GM12892 (cell line): ENCODE measurements at regions not wholly inside any gene's neighbourhood (a gene's known extent, or its start where the extent isn't known, plus 50 kb on each side); places are given as distances from the start of the nearest gene placed in this dataset.
"Not testable (repeated sequence)": the region's sequence is repeated elsewhere in the genome, so short reads cannot be mapped to it uniquely, and the experiment has no call there.

Experiments
- DNase-seq: peaks from one replicate; pipeline ENCODE4 v3.0.0; 2011; ENCODE audit not compliant: insufficient read length
- FAIRE-seq: peaks from 2 replicates; lab custom pipeline; 2011; peaks lifted over from hg19 to GRCh38; lab: Jason Lieb, UNC
- POLR2A ChIP-seq: IDR thresholded peaks from 2 replicates; pipeline ENCODE4 v1.6.1; 2011; ENCODE audit warnings: low read depth, low read length, control low read depth
- POLR2AphosphoS5 ChIP-seq: IDR thresholded peaks from 2 replicates; pipeline ENCODE4 v1.6.1; 2011; ENCODE audit warnings: low read depth, low read length, control low read depth
- TAF1 ChIP-seq: IDR thresholded peaks from 2 replicates; pipeline ENCODE4 v1.6.1; 2011; ENCODE audit warnings: low read depth, mild to moderate bottlenecking, control low read depth, low read length, borderline replicate concordance

DNA sequence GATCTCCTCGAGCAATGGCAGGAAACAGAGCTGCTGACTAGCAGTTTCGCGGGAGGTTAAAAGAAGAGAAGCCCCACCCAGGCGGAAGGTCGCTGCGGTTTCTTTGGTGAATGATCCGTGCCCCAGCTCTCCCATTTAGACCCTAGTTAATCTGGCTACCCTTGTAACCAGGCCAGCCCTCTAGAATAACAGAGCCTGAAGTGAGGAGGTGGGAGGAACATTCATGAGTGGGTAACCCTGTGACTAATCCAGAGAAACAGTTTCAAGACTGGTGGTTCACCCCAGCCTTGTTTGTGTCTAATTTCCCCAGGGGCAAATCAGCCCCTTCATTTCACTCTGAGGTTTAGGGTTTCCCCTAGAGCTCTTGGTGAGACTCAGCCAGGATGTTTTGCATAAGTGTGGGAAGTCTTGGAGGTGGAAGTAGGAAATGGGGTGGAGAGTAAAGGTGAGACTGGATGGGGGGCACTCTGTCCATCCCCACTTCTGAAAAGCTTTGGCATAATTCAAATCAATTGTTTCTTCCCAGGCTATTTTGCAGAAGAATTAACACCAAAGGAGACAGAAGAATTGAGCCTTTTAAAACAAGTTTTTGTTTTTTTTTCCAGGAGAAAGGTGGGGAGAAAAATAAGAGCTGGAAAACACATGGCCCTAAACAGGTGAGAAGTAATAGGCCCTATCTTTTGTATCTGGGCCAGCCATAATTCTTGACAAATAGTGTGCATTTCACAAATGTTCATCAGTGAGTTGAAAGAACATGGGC, 303.1 kb downstream of the RPLP1 start:
- FAIRE-seq (peak; percentile 97), DNase-seq (peak; percentile 45)
- TF ChIP-seq TAF1 (no peak), POLR2A (no peak), POLR2AphosphoS5 (peak; percentile 39; the same call in 1 of the 2 replicates)

DNA sequence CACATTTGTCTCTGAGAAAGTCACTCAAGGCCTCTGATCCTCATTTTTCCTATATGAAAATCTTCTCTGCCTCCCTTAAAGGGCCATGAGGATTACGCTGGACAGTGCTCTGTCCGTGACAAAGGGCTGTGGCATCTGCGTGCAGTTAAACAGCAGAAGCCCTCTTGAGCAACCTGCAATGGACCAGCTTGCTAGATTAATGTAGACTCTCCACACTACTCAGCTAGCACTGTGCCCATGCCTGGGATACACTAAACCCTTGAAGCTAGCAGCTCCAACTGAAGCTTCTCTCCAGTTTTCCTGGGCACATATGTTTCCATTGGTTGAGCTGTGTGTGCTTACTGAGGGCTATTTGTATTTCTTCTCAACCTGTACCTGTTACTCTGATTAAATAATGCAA, 303.8 kb downstream of the RPLP1 start:
- DNase-seq (no peak), FAIRE-seq (no peak)
- no peak for TF ChIP-seq TAF1
- TF ChIP-seq POLR2A = no peak
- TF ChIP-seq POLR2AphosphoS5 = no peak

DNA sequence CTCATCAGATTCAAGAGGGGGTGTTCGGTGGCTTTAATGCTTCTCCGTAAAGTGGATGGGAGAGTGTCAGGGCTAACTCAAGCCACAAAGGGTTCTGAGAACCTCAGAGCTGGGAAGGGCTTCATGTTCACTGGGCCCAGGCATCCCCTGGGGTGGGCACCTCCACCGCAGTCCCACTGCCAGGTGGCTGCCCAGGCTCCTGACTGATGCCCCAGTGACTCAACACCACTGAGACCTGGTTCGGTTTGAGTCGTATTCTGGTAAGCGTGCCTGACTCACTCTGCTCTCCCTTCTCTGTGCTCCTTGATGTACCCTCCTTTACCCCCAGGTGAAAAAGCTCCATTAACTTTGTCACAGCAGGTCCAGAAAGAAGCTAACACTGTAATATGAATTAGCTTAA, 304.6 kb downstream of the RPLP1 start:
- TF ChIP-seq POLR2A (no peak), TAF1 (no peak), POLR2AphosphoS5 (no peak)
- FAIRE-seq = no peak
- no peak for DNase-seq

DNA sequence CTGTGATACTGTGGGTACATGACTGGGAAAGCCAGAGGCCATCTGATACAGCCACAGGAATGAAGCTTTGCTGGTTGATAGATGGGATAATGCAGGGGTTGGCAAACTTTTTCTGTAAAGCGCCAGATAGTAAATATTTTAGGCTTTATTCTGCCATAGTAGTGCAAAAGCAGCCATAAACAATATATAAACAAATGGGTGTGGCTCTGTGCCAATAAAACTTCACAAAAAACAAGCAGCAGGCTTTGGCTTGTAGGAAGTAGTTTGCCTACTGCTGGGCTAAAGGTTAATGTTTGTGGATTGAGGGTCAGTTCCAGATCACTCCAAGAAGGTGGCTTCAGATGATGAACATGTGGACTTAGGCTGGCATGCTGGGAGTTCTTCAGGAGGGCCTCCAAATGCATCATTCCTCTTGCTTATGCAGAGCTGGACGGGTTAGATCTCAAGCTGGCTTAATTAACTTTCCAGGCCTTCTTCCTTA, 305.7 kb downstream of the RPLP1 start:
- no peak for TF ChIP-seq TAF1
- no peak for TF ChIP-seq POLR2AphosphoS5
- no peak for TF ChIP-seq POLR2A
- FAIRE-seq (no peak), DNase-seq (no peak)

DNA sequence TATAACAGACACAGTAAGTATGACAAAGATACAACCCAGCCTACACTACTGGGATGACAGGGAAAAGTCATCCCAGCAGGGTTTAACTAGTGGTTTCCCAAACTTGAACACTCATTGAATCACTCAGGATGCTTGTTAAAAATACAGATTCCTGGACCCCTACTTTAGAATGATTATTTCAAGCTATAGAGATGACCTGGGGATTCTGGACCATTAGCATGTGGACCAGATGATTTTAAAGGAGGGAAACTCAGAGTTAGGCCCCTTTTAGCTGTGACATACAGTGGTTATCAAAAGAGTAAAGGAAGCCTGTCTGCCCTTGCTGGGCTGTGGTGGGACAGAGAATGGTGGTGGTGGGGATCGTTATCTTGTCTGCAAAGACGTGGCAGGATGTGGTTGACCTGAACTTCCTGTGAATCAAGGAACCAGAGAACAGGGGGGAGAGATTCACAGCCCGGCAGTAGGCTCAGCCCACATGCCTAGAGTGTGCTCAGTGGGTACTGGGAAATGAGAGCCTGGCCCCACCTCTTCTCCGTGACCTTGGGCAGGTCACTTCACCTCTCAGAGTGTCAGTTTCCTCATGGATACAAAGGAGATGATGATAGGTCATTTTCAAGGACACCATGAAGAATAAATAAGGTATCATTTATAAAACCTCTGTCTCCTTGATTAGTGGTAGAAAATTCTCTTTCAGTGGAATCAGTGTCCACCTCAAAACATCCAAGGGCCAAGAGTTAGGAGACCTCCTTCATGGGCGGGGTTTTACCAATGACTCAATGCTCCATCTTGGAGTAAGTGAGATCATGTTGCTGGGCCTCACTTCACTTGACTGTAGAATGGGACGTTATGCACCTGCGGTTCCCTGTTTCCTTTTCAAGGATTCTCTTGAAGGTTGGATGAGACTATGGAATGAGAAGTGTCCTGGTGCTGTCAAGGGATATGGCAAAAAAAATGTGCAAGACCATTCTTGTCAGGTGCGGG, 306.5 kb downstream of the RPLP1 start:
- FAIRE-seq (peak; percentile 92), DNase-seq (peak; percentile 40)
- TF ChIP-seq POLR2AphosphoS5 = no peak; the same call in 1 of the 2 replicates
- no peak for TF ChIP-seq TAF1
- no peak for TF ChIP-seq POLR2A

DNA sequence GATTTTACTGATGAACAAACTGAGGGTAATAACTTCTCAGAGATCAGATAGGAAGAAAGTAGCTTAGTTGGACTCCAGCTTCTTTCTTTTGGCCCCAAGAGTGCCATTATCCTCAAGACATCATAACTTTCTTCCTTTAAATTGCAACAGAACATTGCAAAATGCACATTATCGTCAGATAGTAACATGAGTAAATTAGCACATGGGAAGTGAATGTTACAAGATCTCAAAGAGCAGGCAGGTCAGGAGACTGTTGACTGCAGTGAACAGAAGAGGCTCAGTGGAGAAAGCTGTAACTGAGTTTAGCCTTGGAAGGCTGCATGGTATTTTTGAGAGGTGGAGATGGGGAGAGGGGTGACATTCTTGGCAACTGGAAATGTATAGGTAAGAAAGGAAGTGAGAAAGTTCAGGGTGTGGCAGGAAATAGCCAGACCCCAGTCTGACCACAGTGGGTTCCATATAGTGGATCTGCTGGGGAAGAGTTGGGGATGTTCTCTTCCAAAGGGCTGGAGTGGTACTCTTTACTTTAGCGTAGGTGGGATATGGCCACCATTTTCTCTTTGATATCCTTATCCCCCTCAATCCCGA, 307.7 kb downstream of the RPLP1 start:
- FAIRE-seq (no peak), DNase-seq (no peak)
- TF ChIP-seq POLR2A (no peak), TAF1 (no peak), POLR2AphosphoS5 (no peak)

DNA sequence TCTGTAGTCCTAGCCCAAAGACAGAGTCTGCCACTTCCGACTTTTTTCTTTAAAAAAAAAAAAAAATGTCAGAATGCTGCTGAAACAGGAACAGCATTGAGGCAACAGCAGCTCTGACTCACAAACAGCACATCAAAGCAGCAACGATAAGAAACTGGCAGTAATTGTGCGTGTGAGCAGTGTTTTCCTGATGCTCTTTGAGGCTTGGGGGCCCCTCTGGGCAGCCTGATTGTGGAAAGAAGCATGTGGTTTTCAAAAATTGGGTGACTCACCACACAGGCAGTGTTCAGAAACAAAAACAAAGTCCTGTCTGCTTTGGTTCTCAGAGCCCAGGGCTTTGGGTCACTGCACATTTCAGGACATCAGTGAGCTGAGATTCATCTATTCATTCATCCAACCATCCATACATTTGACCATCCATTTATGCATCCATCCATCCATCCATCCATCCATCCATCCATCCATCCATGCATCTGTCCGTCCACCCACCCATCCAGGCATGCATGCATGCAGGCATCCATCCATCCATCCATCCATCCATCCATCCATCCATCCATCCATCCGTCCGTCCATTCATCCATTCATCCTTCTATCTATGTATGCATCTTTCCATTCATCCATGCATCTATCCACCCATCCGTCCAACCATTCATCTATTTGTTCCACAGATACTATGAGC, 308.4 kb downstream of the RPLP1 start:
- TF ChIP-seq TAF1 = no peak
- TF ChIP-seq POLR2AphosphoS5 = peak; percentile 50; the same call in 1 of the 2 replicates
- no peak for TF ChIP-seq POLR2A
- peak; percentile 88 for FAIRE-seq
- peak; percentile 30 for DNase-seq

DNA sequence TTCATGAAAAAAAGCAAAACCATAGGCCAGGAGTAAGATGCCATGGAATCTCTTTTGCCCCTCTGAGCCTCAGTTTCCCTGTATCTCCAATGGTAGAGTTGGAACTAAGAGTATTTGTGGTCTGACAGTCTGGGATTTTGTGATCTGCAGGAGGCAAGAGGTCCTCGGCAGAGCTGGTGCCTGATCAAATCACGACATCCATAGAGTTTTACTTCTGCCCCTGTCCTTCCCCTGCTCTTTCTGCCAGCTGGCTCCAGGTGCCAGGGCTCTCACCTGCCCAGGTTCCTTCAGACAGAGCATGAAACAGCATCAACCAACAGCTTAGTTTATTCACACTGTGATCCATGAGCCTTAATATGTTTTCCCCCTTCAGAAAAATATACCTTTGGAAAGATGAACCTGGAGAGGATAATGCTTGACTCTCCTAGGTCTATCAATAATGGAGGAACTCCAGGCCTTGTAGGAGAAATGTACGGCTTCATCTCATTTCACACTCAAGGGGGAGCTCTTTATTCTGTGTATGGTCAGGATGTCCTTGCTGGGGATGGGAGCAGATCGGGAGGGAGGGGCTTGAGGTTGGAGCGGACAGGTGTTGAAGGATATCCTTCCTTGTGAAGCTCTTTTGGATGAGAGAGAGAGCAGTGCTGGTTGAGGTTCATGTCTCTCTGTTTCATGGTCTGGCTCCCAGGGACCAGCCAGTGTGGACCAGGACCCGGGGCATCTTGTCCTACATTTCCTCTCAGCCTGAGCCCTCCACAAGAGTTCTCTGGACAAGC, 309.9 kb downstream of the RPLP1 start:
- no peak for DNase-seq
- TF ChIP-seq POLR2A = no peak
- TF ChIP-seq POLR2AphosphoS5 = no peak
- TF ChIP-seq TAF1 = no peak
- FAIRE-seq = no peak

DNA sequence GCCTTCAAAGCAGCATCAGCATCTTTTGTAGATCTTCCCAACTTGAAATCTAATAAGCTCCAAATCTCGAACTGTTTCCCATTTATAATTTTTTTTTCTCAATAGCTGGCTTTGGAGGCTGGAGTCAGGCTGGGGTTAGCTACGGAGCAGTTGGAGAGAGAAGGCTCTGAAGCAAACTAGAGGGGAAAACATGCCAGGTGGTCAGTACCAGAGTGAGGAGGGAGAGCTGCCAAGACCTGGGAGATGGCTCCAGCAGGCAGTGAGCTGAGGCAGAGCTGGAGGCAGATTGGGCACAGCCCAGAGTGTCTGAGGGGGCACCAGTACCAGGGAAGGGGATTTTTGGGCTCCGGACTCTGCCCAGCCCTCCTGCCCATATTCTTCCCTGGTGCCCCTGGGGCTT, 311.2 kb downstream of the RPLP1 start:
- FAIRE-seq (no peak), DNase-seq (no peak)
- no peak for TF ChIP-seq POLR2A
- no peak for TF ChIP-seq POLR2AphosphoS5
- TF ChIP-seq TAF1 = no peak

DNA sequence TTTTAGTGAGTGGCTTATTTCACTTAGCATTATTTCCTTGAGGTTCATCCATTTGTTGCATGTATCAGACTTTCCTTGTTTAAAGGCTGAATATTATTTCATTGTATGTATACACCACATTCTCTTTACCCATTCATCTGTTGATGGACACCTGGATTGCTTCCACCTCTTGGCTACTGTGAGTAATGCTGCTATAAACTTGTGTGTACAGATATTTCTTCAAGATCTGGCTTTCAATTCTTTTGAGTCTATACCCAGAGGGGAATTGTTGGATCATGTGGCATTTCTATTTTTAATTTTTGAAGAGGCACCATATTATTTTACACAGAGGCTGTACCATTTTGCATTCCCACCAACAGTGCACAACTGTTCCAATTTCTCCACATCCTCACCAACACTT, 313.5 kb downstream of the RPLP1 start:
- no peak for TF ChIP-seq POLR2A
- TF ChIP-seq POLR2AphosphoS5 = no peak
- TF ChIP-seq TAF1 = no peak
- no peak for FAIRE-seq

DNA sequence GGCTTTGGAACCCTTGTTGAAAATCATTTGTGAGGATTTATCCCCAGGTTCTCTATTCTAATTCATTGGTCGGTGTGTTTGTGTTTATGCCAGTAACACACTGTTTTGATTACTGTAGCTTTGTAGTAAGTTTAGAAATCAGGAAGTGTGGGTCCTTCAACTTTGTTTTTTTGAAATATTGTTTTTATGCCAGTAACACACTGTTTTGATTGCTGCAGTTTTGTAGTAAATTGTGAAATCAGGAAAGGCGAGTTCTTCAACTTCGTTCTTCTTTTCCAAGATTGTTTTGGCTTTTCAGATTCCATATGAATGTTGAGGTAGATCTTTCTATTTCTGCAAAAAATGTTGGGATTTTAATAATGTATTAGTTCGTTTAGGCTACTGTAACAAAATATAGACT, 314.6 kb downstream of the RPLP1 start:
- DNase-seq (no peak), FAIRE-seq (no peak)
- TF ChIP-seq POLR2A (no peak), TAF1 (no peak), POLR2AphosphoS5 (no peak)

More for the DNA sequence above, 313.5 kb downstream of the RPLP1 start:
- DNase-seq = no peak

DNA sequence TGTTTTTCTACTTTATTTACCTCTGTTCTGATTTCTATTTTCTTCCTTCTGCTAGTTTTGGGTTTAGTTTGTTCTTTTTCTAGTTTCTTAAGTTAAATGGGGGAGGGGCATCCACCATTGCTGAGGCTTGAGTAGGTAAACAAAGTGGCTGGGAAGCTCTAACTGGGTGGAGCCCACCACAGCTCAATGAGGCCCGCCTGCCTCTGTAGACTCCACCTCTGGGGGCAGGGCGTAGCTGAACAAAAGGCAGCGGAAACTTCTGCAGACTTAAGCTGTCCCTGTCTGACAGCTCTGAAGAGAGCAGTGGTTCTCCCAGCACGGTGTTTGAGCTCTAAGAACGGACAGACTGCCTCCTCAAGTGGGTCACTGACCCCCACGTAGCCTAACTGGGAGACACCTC, 316.7 kb downstream of the RPLP1 start:
- not testable (repeated sequence) for FAIRE-seq, DNase-seq

DNA sequence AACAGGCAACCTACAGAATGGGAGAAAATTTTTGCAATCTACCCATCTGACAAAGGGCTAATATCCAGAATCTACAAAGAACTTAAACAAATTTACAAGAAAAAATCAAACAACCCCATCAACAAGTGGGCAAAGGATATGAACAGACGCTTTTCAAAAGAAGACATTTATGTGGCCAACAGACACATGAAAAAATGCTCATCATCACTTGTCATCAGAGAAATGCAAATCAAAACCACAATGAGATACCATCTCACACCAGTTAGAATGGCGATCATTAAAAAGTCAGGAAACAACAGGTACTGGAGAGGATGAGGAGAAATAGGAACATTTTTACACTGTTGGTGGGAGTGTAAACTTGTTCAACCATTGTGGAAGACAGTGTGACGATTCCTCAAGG, 321.6 kb downstream of the RPLP1 start:
- FAIRE-seq, DNase-seq: not testable (repeated sequence)

DNA sequence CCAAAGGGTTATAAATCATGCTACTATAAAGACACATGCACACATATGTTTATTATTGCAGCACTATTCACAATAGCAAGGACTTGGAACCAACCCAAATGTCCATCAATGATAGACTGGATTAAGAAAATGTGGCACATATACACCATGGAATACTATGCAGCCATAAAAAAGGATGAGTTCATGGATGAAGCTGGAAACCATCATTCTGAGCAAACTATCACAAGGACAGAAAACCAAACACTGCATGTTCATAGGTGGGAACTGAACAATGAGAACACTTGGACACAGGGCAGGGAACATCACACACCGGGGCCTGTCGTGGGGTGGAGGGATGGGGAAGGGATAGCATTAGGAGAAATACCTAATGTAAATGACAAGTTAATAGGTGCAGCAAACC, 322.1 kb downstream of the RPLP1 start:
- FAIRE-seq = not testable (repeated sequence)

More for the DNA sequence above, 322.1 kb downstream of the RPLP1 start:
- DNase-seq = not testable (repeated sequence)
